HG02884 (cell line): ENCODE measurements at regions not wholly inside any gene's neighbourhood (a gene's known extent, or its start where the extent isn't known, plus 50 kb on each side); places are given as distances from the start of the nearest gene placed in this dataset.

Experiments
- ATAC-seq: cut with Tn5 transposase; IDR thresholded peaks from one replicate; pipeline ENCODE4 v1.9.1; 2021; ENCODE audit warnings: mild to moderate bottlenecking, moderate library complexity; ENCODE audit not compliant: unreplicated experiment

DNA sequence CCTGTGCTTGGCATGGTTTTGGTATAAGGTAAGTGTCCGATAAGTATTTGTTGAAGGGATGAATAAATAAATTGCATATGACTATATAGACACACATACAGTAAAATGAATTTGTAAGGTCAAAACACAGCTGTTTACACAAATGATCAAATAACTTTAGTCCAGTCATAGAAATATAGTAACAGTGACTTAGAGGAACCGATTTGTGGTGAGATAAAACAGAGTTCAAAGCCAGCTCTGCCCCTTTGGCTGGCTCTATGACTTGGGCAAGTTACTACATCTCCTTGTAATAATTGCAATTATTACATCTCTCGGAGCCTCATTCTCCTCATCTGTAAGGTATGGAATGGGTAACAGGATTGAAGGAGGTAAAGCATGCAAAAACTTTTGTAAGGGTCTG lies 384.0 kb downstream of the PLK2 start:
- ATAC-seq = no peak

DNA sequence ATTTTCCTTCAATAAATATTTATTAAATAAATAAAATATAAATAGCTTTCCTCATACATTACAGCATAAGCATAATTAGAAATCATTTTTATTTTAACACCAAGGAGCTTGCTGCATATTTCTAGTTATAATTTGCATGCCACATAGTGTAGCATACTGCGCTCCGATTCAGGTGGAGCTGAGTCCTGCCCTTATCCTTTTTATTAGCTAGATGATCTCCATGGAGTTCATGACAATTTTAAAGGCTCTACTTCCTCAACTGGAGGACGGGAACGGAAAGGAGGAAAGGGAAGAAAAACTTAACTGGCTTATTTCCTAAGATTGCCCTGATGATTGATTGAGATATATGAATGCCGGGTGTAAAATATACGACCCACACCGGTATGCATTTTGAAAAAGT lies 385.2 kb downstream of the PLK2 start:
- no peak for ATAC-seq

DNA sequence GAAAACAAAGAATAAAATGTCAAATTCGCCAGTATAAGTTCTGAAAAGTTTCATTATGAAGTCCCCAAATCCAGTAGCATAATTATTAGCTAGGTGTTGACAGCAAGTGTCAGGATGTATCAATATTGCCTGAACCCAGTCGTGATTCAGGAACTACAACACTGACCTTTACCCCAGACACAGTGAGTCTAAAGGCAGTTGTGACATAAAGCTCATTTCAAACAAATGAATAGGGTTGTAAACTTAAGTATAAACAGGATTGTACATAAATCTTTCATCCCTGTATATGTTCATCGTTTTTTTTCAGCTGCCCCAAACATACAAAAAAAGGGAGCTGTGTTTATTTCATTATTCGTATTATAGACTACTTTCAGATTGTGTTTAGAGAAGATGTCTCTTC lies 385.7 kb downstream of the PLK2 start:
- ATAC-seq = no peak

DNA sequence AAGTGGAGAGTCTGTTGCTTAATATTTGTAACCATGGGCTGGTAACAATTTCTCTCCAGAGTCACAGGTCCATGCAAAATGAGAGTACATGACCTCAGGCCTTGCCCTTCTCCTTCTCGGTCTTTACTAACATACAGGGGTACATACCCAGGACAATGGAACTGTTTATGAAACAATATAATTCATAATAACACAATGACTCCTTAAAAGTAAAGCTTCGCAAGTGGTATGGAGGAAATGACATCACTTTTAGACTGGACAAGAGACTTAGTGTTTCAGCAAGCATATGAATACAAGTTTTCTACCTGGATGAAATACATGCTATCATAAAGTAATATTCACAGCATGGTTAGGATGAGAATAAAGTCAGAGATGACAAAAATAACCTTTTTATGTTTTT lies 386.6 kb downstream of the PLK2 start:
- ATAC-seq = no peak

GRCh38 chr5:58072300-58072965 lies 387.5 kb downstream of the PLK2 start:
- ATAC-seq = no peak

GRCh38 chr5:58071566-58071965 lies 388.3 kb downstream of the PLK2 start:
- ATAC-seq = no peak

GRCh38 chr5:58069846-58070245 lies 390.0 kb downstream of the PLK2 start:
- ATAC-seq = no peak

GRCh38 chr5:58069016-58069705 lies 390.7 kb downstream of the PLK2 start:
- no peak for ATAC-seq

DNA sequence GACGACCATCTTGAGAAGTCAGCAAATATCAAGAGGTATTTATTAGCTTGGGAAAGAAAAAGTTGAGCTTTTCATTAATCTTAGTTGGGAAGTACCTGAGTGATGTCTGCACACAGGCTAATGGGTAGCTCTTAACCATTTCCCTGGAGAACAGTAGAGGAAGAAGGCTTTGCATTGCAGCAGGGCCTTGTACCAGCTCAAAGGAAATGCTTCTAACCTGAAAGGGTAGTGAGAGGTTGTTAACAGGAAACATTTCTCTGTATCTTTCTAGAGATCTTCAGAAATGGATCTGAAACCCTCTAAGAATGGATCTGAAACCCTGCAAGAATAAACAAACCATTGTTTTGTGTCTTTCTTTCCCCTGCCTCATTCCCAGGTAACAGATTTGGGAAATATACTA lies 393.3 kb downstream of the PLK2 start:
- no peak for ATAC-seq

DNA sequence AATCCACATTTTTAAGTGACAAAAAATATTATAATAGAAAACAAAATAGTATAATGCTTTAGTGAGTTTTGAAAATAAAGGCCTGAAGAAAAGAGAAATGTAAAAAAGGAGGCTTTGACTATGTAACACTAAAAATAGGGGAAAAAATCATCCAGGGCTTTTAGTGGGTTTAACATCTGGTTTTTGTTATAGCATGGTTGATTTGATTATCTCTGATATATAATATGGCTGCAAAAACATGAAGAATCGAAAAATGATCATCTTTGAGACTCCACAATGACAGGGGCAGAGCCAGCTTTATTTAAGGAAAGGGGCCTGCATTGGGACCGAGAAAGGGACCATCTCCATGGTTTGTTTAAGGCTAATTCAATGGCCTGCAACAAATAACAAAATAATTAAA lies 393.8 kb downstream of the PLK2 start:
- no peak for ATAC-seq

- no peak for ATAC-seq
Measured at GRCh38 chr5:58064801-58065200, 395.1 kb downstream of the PLK2 start.

DNA sequence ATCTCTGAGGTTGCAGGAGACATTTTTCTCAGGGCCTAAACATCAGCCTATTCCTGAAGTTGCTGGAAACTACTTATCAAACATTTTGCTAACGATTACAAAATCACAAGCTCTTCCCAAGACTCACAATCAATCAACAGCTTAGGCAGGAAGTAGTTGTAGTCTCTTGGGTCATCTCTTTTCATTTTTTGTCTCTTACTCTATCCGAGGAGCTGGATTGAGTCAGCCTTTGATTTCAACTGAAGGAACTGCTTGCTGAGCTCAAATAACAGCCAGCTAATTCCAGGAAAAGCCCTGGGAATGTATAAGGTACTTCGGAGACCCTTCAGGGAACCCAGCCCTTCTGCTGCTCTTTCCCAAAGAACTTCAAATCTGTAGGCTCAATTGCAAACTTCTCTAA lies 398.9 kb downstream of the PLK2 start:
- no peak for ATAC-seq

GRCh38 chr5:58057324-58057723 lies 402.6 kb downstream of the PLK2 start:
- ATAC-seq = no peak

DNA sequence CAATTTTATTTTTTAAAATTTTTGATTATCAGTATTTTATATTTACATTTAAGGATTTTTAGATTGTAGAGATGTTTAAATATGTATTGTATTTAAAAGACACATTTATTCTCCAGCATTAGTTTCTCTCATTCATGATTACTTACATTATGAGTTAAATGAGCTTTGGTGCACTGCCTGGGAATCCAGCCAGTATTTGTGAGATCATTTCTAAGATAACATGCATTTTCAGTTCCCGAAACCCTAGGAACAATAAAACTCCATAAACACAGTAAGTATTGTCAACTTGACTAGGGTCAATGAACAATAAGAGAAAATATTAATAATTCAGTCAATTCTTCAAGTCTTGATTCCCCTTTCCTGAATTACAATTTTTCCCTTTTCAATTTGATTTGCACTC lies 403.3 kb downstream of the PLK2 start:
- ATAC-seq = no peak

DNA sequence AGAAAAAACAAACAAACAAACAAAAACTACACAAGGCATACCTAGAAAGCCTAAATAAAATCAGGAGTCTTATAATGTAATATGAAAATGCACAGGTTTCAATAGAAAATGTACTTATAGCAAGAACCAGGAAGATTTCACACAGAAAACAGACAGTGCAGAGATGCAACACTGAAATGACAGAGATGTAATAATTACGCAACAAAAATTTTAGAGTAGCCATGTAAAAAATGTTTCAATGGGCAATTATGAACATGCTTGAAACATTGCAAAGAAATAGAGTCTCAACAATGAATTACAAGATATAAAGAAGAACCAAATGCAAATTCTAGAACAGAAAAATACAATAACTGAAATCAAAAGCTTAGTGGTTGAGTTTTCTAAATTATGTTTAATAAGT lies 405.9 kb downstream of the PLK2 start:
- ATAC-seq = no peak

GRCh38 chr5:58048954-58049353 lies 410.9 kb downstream of the PLK2 start:
- ATAC-seq = no peak

GRCh38 chr5:58048185-58048925 lies 411.5 kb downstream of the PLK2 start:
- ATAC-seq = no peak

GRCh38 chr5:58046371-58046770 lies 413.5 kb downstream of the PLK2 start:
- no peak for ATAC-seq

GRCh38 chr5:58044166-58044565 lies 415.7 kb downstream of the PLK2 start:
- no peak for ATAC-seq

GRCh38 chr5:58043032-58043945 lies 416.6 kb downstream of the PLK2 start:
- ATAC-seq = no peak

DNA sequence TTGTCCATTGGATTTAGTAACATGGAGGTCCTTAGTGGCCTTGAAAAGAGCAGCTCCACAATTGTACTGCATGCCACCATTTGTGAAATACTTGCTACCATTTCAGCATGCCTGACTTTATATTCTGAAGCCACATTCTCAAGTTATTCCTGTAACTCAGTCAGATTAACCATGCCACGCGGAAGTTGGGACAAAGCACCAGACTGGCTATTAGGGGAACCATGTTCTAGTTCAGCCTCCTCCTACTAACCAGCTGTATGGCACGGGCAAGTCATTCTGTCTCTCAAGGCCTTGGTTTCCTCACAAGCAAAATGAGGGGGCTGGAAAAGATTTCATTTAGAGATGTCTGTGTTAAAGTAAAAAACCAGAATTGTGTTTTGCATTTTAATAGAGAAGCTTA lies 418.0 kb downstream of the PLK2 start:
- ATAC-seq = no peak
